NCI-H748 (cell line): ENCODE measurements at regions not wholly inside any gene's neighbourhood (a gene's known extent, or its start where the extent isn't known, plus 50 kb on each side); places are given as distances from the start of the nearest gene placed in this dataset.
A peak's percentile ranks its signal among the peaks of the same experiment; 100 is the strongest.
"Not testable (repeated sequence)": the region's sequence is repeated elsewhere in the genome, so short reads cannot be mapped to it uniquely, and the experiment has no call there.

Experiments
- DNase-seq: peaks from one replicate; lab custom pipeline; 2025; ENCODE audit not compliant: unreplicated experiment; lab: John Stamatoyannopoulos, UW

DNA sequence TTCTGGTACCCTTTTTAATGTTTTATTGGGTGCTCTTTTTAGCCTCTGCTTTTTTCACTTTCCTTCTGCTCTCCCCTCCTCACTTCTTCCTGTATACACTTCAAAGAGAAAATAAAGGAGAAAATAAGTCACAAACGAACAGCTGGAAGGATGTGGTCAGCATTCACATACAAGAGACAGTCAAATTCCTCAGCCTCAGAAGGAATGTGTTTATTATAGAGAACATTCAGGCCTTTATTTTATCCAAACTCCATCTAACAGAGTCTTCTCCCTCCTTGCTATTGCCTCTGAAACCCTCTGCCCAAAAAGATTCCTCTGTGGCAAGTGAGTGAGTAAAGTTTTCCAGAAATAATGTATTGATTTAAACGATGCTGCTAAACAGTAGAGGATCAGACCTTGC lies 490.4 kb downstream of the FRK start:
- no peak for DNase-seq

GRCh38 chr6:115554060-115554459 lies 506.6 kb downstream of the FRK start:
- DNase-seq: no peak

DNA sequence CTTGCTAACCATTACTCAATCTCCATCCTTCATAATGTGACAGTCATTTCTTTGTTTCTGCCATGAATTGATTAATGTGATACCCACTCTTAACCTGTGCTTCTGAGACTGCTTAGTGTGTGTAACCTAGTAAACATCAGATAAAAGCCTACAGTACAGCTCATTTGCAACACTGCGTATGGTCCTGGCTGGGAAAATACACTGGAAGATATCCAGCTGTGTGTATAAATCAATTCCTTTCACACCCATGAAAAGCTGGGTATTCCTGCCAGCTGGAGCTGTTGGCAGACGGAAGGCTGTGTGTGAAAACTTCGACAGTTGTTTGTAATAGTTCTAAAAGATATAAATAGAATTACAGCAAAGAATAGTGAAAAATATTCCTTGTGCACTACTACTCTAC lies 509.2 kb downstream of the FRK start:
- DNase-seq: peak; percentile 96

- no peak for DNase-seq
Observed at GRCh38 chr6:115545672-115545986, 515.1 kb downstream of the FRK start.

DNA sequence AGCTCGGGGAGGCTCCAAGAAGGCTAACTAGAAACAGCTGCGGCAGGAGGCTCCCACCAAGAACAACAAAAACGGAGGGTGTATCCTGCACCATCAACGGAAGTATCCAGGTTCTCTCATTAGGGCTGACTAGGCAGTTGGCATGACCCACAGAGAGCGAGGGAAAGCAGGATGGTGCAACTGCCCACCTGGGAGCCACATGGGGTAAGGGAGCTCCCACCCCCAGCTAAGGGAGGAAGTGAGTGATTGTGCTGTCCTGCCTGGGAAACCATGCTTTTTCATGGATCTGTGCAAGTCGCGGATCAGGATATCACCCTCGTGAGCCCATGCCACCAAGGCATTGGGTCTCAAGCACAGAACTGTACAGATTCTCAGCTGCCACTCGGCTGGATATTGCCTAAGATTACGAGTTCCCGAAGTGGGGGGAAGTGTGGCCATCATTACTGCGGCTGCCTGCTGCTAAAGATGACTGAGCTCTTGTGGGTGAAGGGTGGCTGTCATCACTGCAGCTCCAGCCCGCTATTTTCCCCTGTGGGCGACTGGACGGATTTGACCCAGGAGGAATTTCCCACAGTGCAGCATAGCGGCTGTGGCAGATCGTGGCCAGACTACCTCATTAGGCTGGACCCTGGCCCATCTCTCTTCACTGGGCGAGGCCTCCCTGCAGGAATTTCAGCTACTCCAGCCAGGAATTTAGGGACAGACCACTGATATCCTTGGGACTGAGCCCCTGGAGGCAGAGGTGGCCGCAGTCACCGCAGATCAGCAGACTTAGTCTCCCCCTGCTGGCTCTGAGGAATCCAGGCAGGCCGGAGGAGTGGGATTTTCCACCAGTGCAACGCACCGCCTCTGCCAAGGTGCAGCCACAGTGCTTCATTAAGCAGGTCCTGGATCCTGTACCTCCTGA lies 515.7 kb downstream of the FRK start:
- DNase-seq: peak; percentile 63

DNA sequence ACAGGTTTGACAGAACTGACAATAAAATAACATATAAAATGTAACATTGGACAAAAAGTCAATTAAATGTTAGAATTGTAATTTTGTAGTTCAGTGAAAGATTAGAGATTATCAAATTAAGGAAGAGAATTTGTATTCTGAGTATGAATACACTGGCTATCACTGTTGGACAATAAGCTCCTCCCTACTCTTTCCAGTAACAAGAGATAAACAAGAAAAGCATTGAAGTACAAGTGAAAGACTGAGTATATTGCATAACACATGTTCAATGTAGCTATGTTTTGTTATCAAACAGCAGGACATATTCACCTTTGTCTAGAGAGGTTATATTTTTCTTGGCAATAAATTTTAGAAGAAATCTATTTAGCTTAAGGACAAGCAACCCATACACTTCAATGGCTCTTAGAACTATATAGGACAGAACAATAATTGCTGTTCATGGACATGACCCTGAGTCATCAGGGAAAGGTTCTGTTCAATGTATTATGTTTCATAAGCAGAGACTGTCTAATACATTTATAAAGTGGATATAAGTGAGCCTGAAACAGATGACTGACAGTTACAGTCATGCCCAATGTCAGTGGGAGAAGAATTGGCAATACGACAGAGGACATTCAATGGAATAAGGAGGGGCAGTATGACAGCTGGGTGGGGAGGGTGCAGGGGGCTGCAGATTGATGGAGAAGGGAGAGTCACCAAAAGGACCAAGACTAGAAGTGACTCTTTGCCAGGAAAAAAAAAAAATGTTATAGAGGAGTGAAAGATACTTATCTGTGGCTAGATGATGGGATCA lies 520.4 kb downstream of the FRK start:
- no peak for DNase-seq

GRCh38 chr6:115539531-115539930 lies 521.2 kb downstream of the FRK start:
- no peak for DNase-seq

GRCh38 chr6:115524821-115525220 lies 535.9 kb downstream of the FRK start:
- DNase-seq: no peak

DNA sequence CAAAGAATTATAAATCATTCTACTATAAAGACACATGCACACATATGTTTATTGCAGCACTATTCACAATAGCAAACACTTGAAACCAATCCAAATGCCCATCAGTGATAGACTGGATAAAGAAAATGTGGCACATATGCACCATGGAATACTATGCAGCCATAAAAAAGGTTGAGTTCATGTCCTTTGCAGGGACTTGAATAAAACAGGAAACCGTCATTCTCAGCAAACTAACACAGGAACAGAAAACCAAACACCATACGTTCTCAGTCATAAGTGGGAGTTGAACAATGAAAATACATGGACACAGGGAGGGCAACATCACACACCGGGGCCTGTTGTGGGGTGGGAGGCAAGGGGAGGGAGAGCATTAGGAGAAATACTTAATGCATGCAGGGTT lies 538.9 kb downstream of the FRK start:
- DNase-seq: not testable (repeated sequence)

- DNase-seq: no peak
Observed at GRCh38 chr6:115514656-115515055, 546.0 kb downstream of the FRK start.

- DNase-seq: no peak
Observed at GRCh38 chr6:115512923-115513322, 547.8 kb downstream of the FRK start.

DNA sequence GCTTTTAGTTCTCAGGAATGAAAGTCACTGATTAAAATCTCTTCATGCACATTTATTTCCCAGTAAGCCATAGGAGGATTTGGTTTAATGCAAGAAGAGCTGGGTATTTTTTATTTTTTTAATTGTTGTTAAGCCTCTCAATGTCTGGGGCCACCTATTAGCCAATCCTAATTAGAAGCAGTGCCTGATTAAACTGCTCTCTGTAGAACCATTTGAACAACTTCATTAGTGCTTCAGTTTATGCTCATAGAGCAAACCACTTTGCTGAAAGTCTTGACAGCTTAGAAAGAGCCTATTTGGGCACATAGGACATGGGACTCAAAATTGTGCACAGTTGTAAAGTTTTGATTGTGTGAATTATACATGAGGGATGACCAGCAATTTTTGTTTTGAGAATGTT lies 548.9 kb downstream of the FRK start:
- no peak for DNase-seq

DNA sequence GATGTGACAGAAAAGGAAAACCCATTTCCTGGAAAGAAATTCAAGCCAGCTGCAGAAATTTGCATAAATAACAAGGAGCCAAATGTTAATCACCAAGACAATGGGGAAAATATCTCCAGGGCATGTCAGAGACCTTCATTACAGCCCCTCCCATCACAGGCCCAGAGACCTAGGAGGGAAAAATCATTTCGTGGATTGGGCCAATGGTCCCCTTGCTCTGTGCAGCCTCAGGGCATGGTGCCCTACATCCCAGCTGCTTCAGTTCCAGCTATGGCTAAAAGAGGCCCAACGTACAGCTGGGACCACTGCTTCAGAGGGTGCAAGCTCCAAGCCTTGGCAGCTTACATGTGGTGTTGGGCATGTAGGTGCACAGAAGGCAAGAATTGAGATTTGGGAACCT lies 558.3 kb downstream of the FRK start:
- DNase-seq: not testable (repeated sequence)

DNA sequence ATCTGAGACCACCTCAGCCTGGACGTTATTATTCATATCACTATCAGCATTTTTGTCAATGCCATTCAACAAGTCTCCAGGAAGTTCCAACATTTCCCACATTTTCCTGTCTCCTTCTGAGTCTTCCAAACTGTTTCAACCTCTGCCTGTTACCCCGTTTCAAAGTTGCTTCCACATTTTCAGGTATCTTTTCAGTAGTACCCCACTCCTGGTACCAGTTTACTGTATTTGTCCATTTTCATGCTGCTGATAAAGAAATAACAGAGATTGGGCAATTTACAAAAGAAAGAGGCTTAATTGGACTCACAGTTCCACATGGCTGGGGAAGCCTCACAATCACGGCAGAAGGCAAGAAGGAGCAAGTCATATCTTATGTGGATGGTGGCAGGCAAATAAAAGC lies 565.5 kb downstream of the FRK start:
- no peak for DNase-seq

DNA sequence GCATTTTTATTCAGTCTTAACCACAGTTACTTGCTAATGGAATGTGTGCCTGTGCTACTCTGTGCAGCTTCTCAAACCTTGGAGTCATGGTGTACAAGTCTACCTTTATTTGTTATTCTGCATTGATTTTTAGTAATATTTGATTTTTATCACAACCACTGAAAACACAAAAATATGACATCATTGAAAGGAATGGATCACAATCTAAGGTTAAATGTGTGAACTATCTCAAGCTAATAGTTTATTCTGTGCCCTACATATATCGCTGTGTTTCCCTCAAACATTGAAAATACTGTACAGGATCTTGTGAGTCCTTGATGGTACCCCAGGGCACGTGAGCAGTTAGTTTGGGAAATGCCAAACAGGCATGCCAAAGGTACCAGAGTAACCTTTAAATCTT lies 573.4 kb downstream of the FRK start:
- DNase-seq: no peak

DNA sequence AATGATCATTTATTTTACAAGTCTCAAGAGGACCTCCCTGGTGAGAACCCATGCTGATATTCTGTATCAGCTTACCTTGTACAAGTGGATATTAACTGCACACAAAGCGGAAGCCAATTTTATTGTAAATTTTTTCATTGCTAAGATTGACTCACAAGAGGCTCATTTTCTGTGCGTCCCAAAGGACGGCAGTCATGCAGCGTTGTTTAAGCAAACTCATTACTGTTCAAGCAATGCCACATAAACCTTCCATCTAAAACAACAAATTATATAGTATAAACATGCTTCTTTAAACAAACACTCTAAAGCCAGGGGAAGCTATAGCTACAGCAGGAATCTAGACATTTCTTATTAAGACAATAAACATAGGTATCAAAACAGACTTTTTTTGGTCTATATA lies 575.3 kb downstream of the FRK start:
- peak; percentile 99 for DNase-seq

GRCh38 chr6:115480543-115480942 lies 580.1 kb downstream of the FRK start:
- not testable (repeated sequence) for DNase-seq

GRCh38 chr6:115474443-115475041 lies 586.1 kb downstream of the FRK start:
- no peak for DNase-seq

DNA sequence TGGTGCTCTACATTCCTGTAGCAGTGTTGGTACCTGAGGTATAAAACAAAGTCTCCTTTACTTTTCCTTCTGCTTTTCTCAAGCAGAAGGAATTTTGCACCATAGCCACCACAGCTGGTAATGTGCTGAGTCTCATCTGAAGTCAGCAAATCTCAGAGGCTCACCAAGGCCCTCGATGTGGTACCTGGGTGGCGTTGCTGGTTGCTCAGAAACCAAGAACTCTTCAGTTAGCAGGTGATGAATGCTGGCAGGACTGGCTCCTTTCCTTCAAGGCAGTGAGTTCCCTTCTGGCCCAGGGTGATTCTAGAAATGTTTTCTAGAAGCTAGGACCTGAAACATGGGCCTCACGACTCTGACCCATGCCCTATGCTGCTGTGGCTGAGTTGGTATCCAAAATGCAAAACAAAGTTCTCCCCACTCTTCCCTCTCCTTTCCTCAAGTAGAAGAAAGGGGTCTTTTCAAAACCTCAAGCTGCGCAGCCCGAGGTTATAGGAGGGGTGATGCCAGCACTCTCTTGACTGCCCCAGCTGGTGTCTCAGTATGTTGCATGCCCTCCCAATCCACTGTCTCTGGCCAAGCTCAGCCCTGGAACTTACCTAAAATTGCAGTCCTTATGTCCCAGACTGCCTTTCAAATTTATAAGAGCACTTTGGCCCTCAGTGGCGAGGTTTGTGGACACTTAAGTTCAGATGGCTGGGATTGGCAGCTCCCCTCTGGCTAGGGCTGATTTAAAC lies 592.3 kb downstream of the FRK start:
- DNase-seq: no peak

- DNase-seq: no peak
Observed at GRCh38 chr6:115467726-115468125, 593.0 kb downstream of the FRK start.

GRCh38 chr6:115460913-115461312 lies 599.8 kb downstream of the FRK start:
- DNase-seq: no peak
